ENCODE measurements at regions not wholly inside any gene's neighbourhood (a gene's known extent, or its start where the extent isn't known, plus 50 kb on each side); places are given as distances from the start of the nearest gene placed in this dataset.
"Not testable (repeated sequence)": the region's sequence is repeated elsewhere in the genome, so short reads cannot be mapped to it uniquely, and the experiment has no call there.

GRCh38 chr5:61215996-61216395 lies 53.7 kb upstream of the SMIM15 start:
- no peak for DNase-seq

DNA sequence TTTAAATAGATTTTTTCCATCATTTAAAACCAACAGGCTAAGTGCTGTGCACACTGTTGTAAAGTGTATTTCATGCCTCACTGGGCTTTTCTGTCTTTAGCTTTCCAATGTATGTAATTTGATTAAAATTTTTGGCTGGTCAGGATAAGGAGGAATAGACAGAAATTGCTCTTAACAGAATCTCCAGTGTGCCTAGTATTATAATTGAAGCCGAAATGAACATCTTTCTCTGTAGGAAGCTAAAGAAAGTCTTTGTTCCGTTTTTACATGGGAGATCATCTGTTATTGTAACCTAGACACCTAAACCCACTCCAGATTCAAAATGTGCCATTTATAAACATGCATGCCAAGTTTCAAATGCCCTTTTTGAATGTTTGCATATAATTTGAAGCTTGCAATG lies 54.5 kb upstream of the SMIM15 start:
- DNase-seq, result no peak

GRCh38 chr5:61217214-61217613 lies 54.9 kb upstream of the SMIM15 start:
- no peak for DNase-seq

GRCh38 chr5:61228229-61228628 lies 66.0 kb upstream of the SMIM15 start:
- no peak for DNase-seq

GRCh38 chr5:61228691-61229280 lies 66.5 kb upstream of the SMIM15 start:
- DNase-seq, result no peak

GRCh38 chr5:61229416-61229815 lies 67.1 kb upstream of the SMIM15 start:
- DNase-seq, result no peak

GRCh38 chr5:61230492-61230891 lies 68.2 kb upstream of the SMIM15 start:
- DNase-seq, result no peak

DNA sequence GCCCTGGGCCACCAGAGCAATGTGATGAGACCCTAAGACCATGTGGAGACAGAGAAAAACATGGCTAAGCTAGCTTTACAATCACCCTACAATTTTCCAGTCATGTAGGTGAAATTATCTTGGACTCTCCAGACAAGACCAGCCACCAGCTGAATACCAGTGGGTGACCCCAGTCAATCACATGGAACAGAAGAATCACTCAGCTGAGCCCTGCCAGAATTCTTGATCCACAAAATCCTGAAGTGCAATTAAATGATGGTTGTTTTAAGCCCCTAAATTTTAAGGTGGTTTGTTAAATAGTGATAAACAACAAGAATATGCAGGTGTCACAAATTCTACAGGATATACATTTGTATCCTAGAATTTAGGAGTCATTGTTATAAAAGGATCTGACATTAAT lies 69.5 kb upstream of the SMIM15 start:
- DNase-seq, result no peak

DNA sequence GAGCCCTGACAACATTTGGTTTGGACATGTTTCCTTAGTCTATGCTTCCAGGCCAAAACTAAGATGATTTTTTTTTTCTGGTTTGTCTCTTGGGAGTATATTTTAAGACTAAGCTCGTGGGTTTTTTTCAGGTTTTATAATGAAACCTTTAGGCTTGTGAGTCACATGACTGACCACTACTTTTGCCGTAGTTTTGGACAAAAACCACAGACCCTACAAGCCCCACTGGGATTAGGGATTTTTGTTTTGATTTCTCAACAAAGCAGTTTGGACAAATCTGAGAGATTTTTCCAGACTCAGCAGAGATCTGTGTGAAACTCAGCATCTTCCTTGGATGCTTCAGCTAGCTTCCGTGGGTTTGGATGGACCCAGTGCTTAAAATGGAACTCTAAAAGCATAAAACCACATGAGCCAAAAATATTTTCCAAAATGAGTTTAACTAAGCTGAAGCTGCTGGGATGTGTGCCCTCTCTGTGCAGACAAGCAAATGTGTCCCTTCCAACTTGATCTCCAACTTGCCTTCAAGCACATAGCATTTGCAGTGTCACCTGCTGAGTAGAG lies 70.3 kb upstream of the SMIM15 start:
- no peak for DNase-seq

GRCh38 chr5:61234019-61234418 lies 71.8 kb upstream of the SMIM15 start:
- DNase-seq, result no peak

DNA sequence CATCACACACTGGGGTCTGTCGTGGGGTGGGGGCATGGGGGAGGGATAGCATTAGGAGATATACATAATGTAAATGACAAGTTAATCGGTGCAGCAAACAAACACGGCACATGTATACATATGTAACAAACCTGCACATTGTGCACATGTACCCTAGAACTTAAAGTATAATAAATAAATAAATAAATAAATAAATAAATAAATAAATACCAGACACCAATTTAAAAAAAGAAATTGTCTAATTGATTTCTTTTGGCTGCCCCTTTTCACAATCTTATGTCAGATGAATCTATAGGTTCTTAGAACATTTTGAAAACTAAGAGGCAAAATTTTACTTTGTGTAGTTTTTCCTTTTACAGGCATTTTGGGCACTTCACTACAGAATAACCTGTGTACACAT lies 74.4 kb upstream of the SMIM15 start:
- not testable (repeated sequence) for DNase-seq

DNA sequence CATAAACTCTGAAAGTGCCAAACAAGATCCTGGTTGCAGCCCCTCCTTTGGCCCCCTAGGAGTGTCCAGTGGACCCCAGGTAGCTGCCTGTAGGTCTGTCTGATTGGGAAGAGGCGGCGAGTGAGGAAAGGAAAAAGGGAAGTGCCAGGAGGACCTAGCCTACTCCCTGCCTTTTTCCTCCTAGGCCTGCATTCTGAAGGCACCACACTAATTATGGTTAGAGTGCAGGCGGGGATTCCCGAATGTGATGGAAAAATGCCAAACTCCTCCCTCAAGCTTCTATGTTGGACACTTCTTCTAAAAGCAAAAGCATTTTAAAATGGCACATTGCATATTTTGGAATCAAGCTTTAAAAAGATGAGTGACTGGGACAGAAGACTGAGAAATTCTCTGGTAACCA lies 83.2 kb upstream of the SMIM15 start:
- no peak for DNase-seq

- DNase-seq, result no peak
Measured at GRCh38 chr5:61245936-61246335, 83.7 kb upstream of the SMIM15 start.

GRCh38 chr5:61246768-61247307 lies 84.6 kb upstream of the SMIM15 start:
- no peak for DNase-seq

- no peak for DNase-seq
Measured at GRCh38 chr5:61251874-61252642, 80.0 kb upstream of the ZSWIM6 start.

DNA sequence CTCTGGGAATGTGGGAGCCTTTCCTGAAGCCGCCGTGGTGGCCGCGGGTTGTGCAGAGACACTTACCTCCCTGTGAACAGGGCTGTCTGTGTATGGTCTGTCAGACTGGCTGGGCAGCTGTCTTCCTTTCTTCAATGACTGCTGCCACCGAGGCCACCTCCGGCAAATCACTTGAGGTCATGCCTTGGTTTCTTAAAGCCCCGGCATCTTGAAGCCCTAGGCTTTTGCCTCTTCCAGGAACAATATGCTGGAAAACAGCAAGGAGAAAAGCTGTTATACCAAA lies 79.5 kb upstream of the ZSWIM6 start:
- DNase-seq, result no peak

GRCh38 chr5:61253547-61253946 lies 78.5 kb upstream of the ZSWIM6 start:
- DNase-seq, result no peak

DNA sequence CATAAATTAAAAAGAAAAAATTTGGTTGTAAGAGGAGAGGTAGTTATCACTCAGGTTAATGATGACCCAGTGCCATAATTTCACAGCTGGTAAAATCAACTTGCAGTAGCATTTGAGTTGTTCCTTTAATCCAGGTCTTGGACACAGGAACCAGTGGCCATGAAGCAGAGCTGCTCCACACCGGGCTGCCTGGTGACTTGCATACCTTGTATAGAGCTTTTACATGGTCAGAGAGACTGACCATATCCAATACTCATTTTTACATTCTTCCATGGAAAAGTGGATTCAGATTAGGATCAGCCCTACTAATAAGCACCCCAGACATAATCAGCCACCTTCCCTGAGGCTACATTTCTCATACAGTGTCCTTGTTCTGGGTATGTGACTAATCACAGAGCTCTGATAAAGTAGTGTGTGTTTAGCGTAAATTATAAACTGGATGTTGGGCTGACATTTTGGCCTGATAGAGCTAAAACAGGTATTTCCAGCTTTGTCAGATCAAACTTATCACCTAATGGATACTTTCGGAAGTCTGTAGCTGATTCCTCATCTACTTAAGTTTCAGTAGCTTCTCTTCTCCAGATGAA lies 77.0 kb upstream of the ZSWIM6 start:
- DNase-seq, result no peak

GRCh38 chr5:61256474-61256873 lies 75.6 kb upstream of the ZSWIM6 start:
- DNase-seq, result no peak

DNA sequence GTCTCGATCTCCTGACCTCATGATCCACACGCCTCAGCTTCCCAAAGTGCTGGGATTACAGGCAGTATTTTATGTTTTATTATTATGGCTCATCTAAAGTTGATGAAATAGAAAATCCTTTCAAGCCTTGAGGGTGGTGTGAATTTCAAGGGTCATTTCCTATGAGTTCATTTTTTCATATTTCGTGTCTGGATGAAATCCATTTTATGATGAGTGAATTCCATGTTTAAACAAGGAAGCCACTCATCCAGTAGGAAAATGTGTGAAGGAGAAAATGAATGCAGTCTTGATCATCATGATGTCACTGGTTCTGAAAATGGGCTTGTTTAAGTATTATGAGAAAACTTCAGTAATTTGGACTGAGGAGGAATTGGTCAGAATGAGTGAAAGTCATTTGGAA lies 74.6 kb upstream of the ZSWIM6 start:
- DNase-seq, result no peak

DNA sequence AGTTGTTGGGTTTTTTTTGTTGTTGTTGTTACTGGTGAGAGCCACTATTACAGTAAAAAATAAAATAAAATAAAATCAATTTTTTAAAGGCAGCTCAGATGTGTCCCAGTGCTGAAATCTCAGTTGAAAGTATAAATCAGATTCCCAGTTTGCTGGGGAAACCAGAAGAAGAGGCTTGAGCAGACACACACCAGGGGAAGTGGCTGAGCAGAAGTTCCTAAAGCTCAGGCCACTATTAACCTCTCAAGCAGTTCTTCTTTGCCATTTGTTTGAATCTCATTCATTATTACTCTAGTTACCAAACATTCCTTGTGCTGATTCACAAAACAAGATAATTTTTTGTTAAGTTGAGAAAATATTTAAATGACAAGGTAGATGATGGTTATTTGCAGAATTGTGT lies 70.9 kb upstream of the ZSWIM6 start:
- DNase-seq, result no peak

DNA sequence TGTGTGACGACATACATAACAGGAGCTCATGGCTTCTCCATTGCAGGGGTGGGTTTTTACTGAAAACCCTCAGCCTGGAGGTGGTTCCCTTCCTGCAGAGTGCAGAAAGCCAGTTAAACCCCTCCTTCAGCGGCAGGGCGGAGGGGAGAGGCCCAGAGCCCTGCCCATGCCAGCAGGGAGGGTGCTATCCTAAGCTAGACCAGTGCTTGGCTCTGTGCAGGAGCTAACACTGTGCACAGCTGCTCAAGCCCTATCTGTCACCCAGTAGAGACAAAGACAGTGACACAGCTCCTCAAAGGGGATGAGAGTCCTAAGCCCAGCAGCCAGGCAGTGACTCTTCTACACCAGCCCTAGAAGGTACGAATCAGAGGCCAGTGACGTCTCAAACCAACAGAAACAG lies 70.0 kb upstream of the ZSWIM6 start:
- no peak for DNase-seq

DNA sequence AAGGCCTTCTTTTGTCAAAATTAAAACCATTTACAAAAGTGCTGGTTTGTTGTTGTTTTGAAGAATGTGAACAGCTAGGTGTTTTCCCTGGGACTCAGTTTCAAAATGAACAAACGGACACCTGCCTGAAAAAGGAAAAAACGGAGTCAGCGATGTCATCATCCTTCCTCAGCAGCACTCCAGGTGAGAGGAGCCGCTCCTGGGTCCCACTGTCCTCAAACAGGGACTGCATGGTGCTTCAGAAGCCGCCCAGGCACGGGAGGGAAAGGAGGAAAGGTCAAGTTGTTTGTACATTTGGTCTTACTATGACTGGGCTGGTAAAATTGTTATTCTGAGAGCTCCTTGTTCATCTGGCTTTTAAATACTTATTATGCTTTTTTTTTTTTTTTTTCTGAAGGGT lies 69.0 kb upstream of the ZSWIM6 start:
- DNase-seq, result no peak

DNA sequence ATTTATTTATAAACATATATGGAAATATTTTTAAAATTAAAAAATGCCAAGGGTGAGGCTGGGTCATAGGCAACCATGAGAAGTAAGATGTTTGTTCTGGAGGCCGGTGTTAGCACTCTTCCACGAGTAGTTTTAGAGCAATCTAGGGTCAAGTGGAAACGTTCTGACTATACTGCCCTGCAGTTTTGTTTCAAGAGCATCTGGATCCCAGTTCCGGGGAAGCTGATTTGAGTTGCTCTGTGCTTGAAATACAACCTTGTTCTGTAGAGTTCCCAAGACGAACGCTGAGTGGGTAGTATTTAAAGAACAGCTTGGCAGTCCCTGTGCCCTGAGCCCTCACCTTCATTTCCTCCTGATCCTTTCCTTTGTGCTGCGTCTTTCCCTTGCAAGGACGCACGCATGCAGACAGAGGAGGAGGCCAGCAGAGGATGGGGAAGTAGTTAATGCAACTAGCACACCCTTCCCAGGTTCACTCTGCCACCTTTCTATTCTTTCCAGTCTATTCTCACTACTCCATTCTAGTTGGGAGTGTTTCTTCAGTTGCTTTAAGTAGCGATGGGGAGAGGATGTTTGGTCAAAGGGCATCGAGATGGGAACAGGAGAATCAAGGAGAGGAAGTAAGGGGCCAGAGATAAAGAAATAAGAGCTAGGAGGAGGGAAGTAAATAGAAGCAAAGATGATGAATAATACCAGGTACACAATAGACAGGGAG lies 68.3 kb upstream of the ZSWIM6 start:
- DNase-seq, result no peak

All from CD4-positive, alpha-beta T cell treated with Interferon gamma for 1 hour (primary cell).